Psoas muscle (tissue), 7 donors: ENCODE measurements at regions not wholly inside any gene's neighbourhood (a gene's known extent, or its start where the extent isn't known, plus 50 kb on each side); places are given as distances from the start of the nearest gene placed in this dataset.

Experiments
- ATAC-seq, 4 donors: fragments of 200-7000 bp; cut with Tn5 transposase; one replicate each; pipeline ENCODE4 v1.9.1; 2020; ENCODE audit warnings: moderate library complexity in 3 of 4, mild to moderate bottlenecking in 2 of 4
- DNase-seq, 2 donors: peaks; one replicate each; pipeline ENCODE4 v3.0.0-alpha.2; 2020
- H3K27ac ChIP-seq: fragments of 200-600 bp; one replicate; pipeline ENCODE4 v1.8.0; 2022
- H3K27me3 ChIP-seq, 3 donors: fragments of 200-600 bp in 1 of 3; one replicate each; pipeline versions ENCODE4 v1.6.1 to v1.8.0; 2013 to 2022; ENCODE audit warnings: low read length in 2 of 3, mild to moderate bottlenecking in 2 of 3, moderate library complexity in 1 of 3; ENCODE audit not compliant: insufficient read depth in 3 of 3
- H3K36me3 ChIP-seq, 2 donors: fragments of 200-600 bp in 1 of 2; one replicate each; pipeline versions ENCODE4 v1.6.1 to v1.8.0; 2013 to 2022; ENCODE audit warnings: low read depth in 1 of 2, mild to moderate bottlenecking in 1 of 2, moderate library complexity in 1 of 2; ENCODE audit not compliant: insufficient read depth in 1 of 2
- H3K4me1 ChIP-seq: fragments of 200-600 bp; one replicate; pipeline ENCODE4 v1.8.0; 2022
- H3K4me3 ChIP-seq: fragments of 200-600 bp; one replicate; pipeline ENCODE4 v1.8.0; 2022; ENCODE audit warnings: mild to moderate bottlenecking
- H3K9me3 ChIP-seq: fragments of 200-600 bp; one replicate; pipeline ENCODE4 v1.8.0; 2022
- CTCF ChIP-seq: fragments of 200-600 bp; IDR thresholded peaks from one replicate; pipeline ENCODE4 v1.8.0; 2022; ENCODE audit warnings: antibody characterized with exemption
- WGBS, 3 donors: extraction: QIAGEN DNeasy Blood & Tissue Kit; methylation state at CpG; one replicate each; pipeline versions ENCODE4 v1.1.6 to v1.1.7; 2013; 5-methylcytosine and 5-hydroxymethylcytosine counted together
- intact Hi-C, 2 donors: fragments of 100-400 bp; cut with DNase I; formaldehyde crosslinking; loops; one replicate each; pipeline versions ENCODE4 v1.11.0 to v1.14.2; 2022
- donor health status: healthy with polysubstance abuse.
- donor health status: DM: no; HTN: no; CAD: no; lungs with moderate emphysema.
- donor health status: Bipolar disorder and iron deficiency.
- donor health status: healthy.
- donor health status: DM: yes; HTN: yes; CAD: no.
- donor health status: DM: no; HTN: no; CAD: no.
- donor health status: DM: yes; HTN: yes; CAD: no.

GRCh38 chr14:61925732-61926435 lies 163.7 kb downstream of the SNAPC1 start:
- H3K27me3 ChIP-seq, result peaks cover 0 to 9% (median 1%) of the 10 kb centered on the region in 3 donors
- H3K4me3 ChIP-seq, result no peak overlapping the region
- no peak overlapping the region for H3K27ac ChIP-seq
- no peak for TF ChIP-seq CTCF
- DNase-seq (no peak), ATAC-seq (no peak)
- intact Hi-C loops, result no loop called here
- H3K4me1 ChIP-seq, result no peaks in the 10 kb centered on the region
- no peaks in the 10 kb centered on the region for H3K36me3 ChIP-seq
- H3K9me3 ChIP-seq, result no peaks in the 10 kb centered on the region
- 89 to 95% (median 92%) methylated on average over 1 of the region's 1 CpG for WGBS, 3 donors

- Histone ChIP-seq H3K27me3 (peaks cover 0 to 9% (median 1%) of the 10 kb centered on the region in 3 donors), H3K27ac (no peak overlapping the region), H3K4me1 (no peaks in the 10 kb centered on the region), H3K36me3 (no peaks in the 10 kb centered on the region), H3K9me3 (no peaks in the 10 kb centered on the region), H3K4me3 (no peak overlapping the region)
- TF ChIP-seq CTCF, result no peak
- WGBS, 3 donors, result 17 to 21% (median 18%) methylated on average over 1 of the region's 1 CpG
- intact Hi-C loops, result no loop called here
- DNase-seq, result no peak
- no peak for ATAC-seq
These were observed 164.8 kb downstream of the SNAPC1 start for GRCh38 chr14:61927060-61927459.

GRCh38 chr14:61927520-61927919 lies 165.3 kb downstream of the SNAPC1 start:
- intact Hi-C loops, result no loop called here
- no peaks in the 10 kb centered on the region for H3K9me3 ChIP-seq
- DNase-seq (no peak), ATAC-seq (no peak)
- H3K27me3 ChIP-seq, result peaks cover 0 to 10% (median 1%) of the 10 kb centered on the region in 3 donors
- no peak overlapping the region for H3K27ac ChIP-seq
- no peaks in the 10 kb centered on the region for H3K4me1 ChIP-seq
- no peak overlapping the region for H3K4me3 ChIP-seq
- WGBS, 3 donors, result 36 to 47% (median 42%) methylated on average over 2 of the region's 2 CpGs
- TF ChIP-seq CTCF, result no peak
- H3K36me3 ChIP-seq, result no peaks in the 10 kb centered on the region

- TF ChIP-seq CTCF, result no peak
- no peak overlapping the region for H3K4me3 ChIP-seq
- H3K36me3 ChIP-seq, result no peaks in the 10 kb centered on the region
- no peak overlapping the region for H3K27ac ChIP-seq
- no peaks in the 10 kb centered on the region for H3K4me1 ChIP-seq
- DNase-seq (no peak), ATAC-seq (no peak)
- intact Hi-C loops, result no loop called here
- H3K27me3 ChIP-seq, result peaks cover 0 to 11% (median 1%) of the 10 kb centered on the region in 3 donors
- H3K9me3 ChIP-seq, result no peaks in the 10 kb centered on the region
These were observed 166.1 kb downstream of the SNAPC1 start for GRCh38 chr14:61928300-61928699.

GRCh38 chr14:61928701-61929100 lies 166.5 kb downstream of the SNAPC1 start:
- no peak overlapping the region for H3K4me3 ChIP-seq
- intact Hi-C loops, result no loop called here
- DNase-seq (no peak), ATAC-seq (no peak)
- WGBS, 3 donors, result 69 to 79% (median 78%) methylated on average over 4 of the region's 4 CpGs
- no peaks in the 10 kb centered on the region for H3K36me3 ChIP-seq
- TF ChIP-seq CTCF, result no peak
- no peak overlapping the region for H3K27ac ChIP-seq
- H3K27me3 ChIP-seq, result peaks cover 0 to 11% (median 1%) of the 10 kb centered on the region in 3 donors
- H3K4me1 ChIP-seq, result no peaks in the 10 kb centered on the region
- H3K9me3 ChIP-seq, result no peaks in the 10 kb centered on the region
